Stimulated activated CD4-positive, alpha-beta T cell treated with anti-CD3 and anti-CD28 coated beads, Interleukin-12 subunit alpha, Interleukin-12 subunit beta, amount 100 ng/mL, for 4 hours (primary cell): ENCODE measurements at regions not wholly inside any gene's neighbourhood (a gene's known extent, or its start where the extent isn't known, plus 50 kb on each side); places are given as distances from the start of the nearest gene placed in this dataset.
"Not testable (repeated sequence)": the region's sequence is repeated elsewhere in the genome, so short reads cannot be mapped to it uniquely, and the experiment has no call there.

ENCODE experiments used
- DNase-seq: peaks from one replicate; pipeline ENCODE4 v3.0.0-alpha.2; 2020

DNA sequence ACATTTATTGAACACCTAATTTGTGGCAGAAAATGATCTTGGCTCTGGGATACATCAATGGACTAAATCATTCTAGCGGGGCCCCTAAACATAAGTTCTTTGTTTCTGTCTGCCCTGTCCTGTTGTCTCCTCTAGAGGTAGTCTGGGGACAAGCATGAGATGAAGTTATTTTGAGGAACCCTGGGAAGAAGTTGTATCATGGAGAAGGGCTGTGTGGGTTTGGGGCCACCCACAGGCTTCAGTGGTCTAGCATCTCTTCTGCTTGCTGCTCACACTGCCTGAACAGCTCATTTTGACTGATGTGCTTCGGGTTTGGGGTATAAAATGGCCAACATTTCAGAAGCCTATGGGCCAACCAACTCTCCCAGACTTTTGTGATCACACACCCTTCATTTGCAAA, 50.3 kb upstream of the OSBPL11 start:
- DNase-seq = no peak

DNA sequence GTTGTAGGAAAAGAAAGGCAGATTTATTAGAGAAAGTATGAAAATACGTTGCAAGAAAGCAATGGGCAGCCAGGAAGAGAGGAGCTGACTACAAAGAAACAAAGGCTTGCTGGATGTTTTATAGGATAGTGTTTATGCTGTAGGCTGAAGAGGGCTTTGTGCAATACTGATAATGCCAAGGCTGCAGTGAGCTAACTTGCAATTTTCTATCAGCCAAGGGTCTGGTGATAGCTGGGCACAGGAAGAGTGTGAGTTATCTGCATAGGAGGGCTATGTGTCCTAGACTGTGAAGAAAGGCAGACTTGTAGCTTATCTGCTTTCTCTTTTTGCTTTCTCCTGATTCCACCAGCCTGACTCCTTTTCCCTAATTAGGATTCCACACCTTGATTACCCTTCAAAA, 51.3 kb upstream of the OSBPL11 start:
- DNase-seq = no peak

DNA sequence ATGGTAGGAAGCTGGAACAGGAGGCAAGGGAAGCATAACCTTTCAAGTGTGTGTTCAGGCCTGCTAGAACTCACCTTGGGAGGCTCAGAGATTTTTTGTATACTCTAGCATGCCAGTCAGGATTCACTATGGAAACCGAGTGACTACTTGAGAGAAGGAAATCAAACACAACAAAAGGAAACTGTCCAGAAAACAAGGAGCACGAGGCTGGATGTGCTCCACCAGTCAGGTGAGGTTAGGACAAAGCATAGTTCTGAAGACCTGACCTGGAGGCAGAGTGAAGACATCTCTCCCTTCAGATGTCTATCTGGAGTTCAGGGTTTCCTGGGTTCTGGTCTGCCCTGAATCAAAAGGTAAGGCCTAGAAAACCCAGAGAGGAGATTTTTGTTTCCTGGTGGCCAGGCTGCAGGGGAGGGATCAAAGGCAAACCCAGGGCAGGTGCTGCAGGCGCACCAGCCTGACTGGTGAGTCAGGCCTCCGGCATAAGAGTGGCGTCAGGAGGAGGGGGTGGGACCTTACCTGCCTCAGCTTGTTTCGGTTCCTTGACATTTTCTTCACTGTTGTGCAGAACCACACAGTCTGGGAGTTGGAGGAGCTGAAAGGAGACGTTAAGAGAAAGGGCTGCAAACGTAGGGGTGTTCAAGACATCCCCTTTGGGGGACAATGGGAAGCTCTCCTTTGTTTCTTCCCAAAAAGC, 52.2 kb upstream of the OSBPL11 start:
- no peak for DNase-seq

DNA sequence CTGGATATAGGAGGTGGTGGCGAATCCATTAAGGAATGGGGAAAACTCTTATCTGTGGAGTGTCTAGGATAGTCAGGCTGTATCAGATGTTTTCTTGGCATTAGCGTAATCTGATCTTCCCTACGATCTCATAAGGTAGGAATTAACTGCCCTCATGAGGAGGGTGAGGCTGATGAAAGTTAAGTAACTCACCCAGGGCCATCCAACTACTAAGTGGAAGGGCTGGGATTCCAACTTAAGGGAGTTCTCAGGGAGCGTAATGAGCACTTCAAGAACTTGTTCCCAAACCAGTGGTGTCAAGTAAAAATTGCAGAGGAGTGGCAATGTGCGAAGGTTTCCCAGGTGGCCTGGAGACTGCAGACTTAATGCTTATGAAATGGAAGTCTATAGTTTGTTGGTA, 55.9 kb upstream of the OSBPL11 start:
- no peak for DNase-seq

DNA sequence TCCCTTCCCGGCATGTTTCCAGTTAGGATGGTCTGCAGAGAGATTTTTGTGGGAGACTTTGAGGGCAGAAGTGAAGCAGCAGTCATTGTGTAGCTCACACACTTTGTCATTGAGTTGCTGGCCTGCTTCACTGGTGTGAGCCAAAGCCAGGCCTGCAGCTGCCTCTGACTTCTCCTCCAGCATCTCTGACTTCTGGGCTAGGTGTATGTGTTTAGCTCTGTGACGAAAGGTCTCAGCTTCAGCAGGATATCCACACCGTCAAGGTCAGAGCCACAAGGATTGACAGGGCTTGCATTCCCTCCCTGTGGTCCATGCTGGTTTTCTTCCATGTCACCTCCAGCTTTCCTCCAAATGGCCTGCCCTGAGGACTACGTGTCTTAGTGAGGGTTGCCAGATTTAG, 57.1 kb upstream of the OSBPL11 start:
- no peak for DNase-seq

DNA sequence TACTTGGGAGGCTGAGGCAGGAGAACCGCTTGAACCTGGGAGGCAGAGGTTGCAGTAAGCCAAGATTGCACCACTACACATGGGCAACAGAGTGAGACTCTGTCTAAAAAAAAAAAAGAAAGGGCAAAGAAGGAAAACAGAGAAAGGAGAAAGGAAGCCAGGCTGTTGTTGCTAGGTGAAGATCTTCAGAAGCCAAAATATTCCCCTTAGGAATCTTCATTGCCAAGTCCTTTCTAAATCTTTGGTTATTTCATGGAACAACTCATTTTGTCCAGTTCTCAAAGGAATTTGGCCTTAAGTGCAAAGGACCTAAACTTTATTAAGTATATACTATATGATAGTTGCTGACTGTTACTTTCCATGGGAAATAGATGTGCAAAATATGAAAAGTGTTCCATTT, 59.2 kb upstream of the OSBPL11 start:
- DNase-seq = no peak

DNA sequence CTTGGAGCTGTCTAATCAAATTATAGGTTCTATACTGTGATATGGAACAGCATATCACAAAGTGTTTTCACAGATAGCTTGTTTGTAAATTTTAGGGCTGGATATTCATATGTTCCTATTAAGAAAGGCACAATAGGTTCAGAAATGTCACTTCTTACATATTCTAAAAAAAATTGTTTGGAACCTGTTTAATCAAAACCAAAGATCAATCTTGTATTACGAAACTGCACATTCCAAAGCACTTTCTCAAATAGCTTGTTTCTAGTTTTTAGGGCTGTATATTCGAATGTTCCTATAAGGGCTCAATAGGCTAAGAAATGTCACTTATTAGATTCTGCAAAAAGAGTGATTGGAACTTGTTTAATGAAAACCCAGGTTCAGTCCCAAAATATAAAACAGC, 67.4 kb upstream of the OSBPL11 start:
- no peak for DNase-seq

DNA sequence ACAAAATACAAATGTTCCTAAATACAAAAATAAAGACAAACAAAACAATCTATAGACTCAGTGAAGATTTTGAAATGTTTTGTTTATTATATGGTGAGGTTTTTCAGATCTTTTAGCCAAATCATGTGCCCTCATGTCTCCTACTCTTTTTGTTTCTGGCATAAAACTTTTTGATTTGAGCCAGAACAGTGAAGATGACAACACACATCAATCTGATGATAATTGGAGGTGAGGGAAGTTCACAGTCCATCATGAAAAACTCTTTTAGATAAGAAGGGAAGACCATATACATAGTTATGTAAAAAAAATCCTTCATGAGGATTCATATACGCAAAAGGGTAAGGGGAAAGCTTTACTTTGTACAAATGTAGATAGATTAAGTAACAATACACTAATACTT, 75.1 kb upstream of the OSBPL11 start:
- no peak for DNase-seq

DNA sequence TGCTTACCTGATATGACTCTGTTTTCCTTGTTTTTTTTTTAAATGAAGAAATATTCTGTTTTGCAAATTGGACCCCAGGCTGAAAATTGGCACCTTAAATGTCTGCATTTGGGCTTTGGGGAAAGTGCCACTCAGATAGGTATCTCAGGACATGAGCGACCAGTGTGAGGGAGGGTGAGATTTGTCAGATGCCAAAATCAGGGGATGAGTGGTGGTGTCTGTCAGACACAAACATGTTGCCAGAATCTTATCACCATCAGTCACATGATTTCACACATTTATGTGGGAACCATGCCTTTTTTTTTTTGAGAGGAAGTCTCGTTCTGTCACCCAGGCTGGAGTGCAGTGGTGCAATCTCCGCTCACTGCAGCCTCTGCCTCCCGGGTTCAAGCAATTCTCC, 75.6 kb upstream of the OSBPL11 start:
- no peak for DNase-seq

DNA sequence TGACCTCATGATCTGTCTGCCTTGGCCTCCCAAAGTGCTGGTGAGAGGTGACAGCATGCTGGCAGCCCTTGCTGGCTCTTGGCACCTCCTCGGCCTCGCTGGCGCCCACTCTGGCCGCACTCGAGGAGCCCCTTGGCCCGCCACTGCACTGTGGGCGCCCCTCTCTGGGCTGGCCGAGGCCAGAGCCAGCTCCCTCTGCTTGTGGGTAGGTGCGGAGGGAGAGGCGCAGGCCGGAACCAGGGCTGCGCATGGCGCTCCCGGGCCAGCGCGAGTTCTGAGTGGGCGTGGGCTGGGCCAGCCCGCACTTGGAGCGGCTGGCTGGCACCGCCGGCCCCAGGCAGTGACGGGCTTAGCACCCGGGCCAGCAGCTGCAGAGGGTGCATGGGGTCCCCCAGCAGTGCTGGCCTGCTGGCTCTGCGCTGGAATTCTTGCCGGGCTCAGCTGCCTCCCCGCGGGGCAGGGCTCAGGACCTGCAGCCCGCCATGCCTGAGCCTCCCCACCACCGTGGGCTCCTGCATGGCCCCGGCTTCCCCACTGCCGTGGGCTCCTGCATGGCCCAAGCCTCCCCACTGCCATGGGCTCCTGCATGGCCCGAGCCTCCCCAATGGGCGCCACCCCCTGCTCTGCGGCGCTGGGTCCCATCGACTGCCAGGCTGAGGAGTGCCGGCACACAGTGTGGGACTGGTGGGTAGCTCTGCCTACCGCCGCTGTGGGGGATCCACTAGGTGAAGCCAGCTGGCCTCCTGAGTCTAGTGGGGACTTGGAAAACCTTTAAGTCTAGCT, 76.4 kb upstream of the OSBPL11 start:
- no peak for DNase-seq

DNA sequence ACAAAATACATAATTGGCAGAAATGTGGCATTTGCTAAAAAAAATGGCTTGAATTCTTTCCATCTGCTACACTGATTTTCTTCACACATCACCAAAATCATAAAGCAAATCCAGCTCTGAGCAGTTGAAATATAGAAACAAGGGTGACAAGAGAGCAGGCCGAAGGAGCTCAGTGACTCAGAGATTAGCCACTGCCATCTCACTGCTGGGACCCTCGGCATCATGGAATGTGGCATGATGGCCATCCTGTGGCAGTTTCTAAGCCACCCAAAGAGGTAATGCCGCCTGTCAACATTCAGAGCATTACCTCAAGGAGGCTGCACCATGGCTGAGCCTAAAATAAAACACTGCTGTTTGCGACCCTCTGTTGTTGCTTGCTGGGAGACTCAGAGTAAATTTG, 80.5 kb upstream of the OSBPL11 start:
- no peak for DNase-seq

DNA sequence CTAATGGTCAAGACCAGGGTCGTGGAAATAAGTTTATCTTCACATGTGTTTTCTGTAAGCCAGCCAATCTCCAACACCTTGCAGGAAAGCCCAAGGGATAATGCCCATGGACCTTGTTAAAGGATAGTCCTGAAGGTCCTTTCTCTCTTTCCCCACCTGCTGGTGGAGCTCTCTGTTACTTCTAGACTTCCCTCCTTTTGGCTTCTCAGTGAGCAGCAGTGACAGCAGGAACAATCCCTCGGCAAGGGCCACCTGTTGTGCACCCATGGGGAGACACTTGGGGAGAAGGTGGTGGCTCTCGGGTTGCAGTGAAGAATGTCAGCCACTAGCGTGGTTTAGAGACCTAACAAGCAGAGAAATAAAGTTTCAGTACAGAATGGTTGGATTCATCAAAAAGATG, 84.0 kb upstream of the OSBPL11 start:
- DNase-seq = no peak

DNA sequence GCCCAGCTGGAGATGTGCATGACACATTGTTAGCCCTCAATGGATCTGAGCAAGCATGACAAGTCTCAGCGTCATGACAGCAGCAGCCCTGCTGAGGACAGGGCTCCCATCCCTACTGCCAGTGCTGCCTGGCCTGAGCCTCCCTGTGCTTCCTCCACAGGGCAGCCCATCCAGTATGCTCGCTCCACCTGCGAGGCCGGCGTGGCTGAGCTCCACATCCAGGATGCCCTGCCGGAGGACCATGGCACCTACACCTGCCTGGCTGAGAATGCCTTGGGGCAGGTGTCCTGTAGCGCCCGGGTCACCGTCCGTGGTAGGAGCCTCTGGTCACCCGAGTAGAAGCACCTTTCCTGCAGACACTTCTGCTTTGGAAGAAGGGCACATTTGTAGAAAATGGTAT, 85.8 kb upstream of the OSBPL11 start:
- DNase-seq = no peak

DNA sequence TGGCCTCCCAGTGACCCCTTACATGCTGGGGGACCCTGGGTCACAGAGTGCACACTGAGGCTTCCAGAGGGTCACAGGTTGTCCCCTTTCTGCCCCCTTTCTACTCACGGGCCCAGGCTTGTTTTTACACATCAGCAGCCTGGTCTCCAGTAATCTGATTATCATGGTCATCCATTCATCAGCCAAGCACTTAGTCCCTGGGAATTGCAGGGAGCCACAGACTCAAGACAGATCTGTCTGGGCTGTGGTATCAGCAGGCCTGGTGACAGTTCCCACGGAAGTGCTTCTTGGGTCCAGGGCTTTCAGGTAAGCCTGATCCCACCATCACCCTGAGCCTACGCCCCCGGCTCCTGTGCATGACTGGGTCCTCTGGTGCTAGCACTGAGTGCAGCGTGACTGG, 86.6 kb upstream of the OSBPL11 start:
- DNase-seq = not testable (repeated sequence)

DNA sequence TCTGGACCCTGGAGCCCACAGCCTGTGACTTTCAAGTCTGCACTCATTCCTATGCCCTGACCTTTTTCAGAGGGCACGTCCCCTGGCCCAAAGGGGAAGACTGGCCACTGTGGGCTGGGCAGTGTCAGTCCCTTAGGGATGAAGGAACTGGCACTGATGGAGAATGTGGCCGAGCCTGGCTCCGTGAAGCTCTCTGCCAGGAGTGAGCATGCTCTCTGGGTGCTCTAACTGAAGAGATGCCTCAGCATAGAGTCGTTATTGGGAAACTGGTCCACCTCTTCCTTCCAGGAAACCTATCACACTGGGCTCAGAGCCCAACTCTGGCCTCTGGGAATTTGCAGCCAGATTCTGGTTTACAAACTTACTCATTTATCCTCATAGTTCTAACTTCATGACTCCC, 87.3 kb upstream of the OSBPL11 start:
- not testable (repeated sequence) for DNase-seq

DNA sequence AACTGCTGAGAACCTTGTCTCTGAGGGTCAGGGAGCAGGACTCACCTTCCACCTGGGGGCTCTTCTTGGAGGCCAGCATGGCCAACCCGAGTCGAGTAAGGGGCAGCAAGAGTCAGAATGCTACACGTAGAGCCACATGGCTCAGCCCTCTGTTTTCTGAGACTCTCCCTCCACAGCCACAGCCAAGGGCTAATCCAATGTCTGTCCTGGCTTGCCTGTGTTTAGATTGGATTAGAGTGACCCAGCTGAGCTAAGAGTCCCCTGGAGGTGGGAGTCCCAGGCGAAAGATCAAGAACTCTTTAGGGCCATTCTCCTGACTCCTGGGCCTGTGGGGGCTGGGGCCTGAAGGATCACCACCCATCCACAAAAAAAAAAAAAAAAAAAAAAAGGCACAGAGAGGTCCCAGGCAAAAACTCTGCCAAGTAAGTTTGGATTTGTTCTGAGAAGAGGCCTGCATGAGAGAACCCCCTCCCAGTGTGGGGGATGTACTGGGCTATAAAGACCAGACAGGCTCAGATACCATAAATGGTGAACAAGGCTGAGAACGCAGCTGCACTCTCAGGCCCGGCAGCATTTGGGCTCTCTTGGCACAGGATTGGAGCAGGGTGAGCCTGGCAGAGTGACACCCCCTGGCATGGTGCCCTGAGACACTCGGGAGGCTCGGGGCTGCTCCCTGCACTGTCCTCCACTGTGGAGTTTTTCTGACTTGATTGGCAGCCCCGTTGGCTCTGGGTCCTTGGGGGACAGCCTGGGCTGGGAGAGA, 88.0 kb upstream of the OSBPL11 start:
- no peak for DNase-seq

DNA sequence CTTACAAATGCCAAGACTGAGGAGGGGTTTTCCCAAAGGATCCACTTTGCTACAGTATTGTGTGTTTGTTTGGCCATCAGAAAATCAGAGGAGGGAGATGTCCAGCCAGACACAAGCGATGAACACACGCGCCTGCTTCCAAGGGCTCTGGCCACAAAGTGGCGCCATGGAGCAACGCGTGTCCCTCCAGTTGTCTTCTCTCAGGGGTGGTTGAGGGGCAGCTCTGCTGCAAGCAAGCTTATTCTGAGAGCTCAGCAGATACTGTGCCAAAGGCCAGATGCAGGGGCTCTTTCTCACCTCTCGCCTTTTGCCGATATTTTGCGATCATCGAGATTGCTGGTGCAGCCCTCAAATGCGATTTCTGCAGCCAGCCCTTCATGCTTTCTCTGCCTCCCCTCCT, 88.9 kb upstream of the OSBPL11 start:
- DNase-seq = no peak

DNA sequence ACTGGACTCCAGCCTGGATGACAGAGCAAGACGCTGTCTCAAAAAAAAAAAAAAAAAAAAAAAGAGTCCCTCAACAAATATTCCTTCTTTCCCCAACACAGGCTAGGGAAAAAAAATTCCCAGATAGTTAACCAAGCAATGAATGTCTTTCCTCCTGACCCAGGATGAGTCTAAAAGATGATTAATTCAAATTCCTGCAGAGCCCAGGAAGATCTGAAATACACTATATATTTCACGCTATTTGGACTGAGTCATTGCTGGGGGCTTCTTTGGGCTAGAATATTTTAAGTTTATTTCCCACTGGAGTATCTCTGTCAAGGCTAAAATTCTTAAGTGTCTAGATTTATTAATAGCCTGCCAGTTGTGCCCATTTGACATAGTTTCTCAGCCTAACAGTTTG, 90.4 kb upstream of the OSBPL11 start:
- not testable (repeated sequence) for DNase-seq

DNA sequence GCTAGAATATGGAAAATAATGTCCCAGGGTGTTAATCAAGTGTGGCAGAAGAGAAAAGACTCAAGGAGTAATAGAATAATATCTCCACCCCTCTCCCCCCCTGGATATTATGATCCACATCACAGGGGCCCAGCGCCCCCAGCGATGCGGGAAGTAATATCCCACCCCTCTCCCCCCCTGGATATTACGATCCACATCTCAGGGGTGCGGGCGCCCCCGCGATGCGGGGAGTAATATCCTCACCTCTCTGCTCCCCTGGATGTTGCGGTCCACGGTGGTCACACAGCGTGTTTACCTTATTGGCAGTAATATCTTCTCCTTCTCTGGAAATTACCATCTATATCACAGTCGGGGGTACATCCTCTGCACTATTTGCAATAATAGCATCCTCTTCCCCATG, 97.1 kb upstream of the OSBPL11 start:
- no peak for DNase-seq

DNA sequence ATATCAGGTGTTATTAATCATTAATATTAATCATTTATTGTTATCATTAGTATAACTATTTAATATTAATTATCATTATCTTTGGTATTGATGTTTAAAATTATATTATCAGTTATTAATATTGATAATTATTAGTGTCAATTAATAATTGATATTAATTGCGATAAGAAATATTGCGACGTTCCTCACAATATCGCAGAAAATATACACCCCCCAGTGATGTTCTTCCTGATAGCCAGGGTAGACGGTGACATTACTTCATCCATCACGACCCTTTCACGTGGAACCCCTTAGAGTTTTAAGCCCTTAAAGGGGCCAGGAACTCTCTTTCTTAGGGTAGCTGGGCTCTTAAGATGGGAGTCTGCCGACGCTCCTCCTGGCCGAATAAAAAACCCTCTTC, 98.6 kb upstream of the OSBPL11 start:
- DNase-seq = no peak

DNA sequence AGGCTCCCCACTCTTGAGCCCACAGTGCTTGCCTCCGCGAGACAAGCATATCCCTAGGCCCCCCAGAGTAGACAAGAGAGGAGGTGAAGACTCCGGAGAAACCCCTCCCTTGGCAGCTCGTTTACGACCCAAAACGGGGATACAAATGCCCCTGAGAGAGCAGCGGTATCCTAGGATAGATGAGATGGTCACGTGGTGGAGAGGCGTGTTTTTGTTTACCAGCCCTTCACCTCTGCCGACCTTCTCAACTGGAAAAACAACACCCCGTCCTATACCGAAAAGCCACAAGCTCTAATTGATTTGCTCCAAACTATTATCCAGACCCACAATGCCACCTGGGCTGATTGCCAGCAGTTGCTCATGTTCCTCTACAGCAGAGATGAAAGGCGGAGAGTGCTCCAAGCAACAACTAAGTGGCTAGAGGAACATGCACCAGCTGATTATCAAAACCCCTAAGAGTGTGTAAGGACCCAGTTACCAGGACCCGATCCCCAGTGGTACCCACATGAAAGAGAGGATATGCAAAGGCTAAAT, 99.5 kb upstream of the OSBPL11 start:
- no peak for DNase-seq

DNA sequence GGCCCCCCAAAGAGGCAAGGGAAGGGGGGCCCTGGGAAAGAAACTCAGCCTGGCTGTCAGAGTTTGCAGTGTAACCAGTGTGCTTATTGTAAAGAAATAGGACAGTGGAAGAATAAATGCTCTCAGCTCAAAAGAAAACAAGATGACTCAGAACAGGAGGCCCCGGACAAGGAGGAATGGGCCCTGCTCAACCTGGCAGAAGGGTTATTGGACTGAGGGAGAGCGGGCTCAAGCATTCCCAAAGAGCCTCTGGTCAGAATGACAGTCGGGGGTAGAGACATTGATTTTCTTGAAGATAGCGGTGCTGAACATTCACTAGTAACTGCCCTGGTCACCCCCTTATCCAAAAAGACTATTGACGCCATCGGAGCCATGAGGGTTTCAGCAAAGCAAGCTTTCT, 100.4 kb upstream of the OSBPL11 start:
- DNase-seq = no peak

DNA sequence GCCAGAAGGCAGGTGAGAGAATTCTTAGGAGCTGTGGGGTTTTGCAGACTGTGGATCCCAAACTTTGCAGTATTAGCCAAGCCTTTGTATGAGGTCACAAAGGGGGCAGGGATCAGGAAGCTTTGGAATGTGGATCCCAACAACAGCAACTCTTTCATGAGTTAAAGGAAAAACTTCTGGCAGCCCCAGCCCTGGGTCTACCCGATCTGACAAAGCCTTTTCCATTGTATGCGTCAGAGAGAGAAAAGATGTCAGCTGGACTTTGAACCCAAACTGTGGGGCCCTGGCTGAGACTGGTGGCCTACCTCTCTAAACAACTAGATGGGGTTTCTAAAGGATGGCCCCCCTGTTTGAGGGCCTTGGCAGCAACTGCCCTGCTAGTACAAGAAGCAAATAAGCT, 101.8 kb upstream of the OSBPL11 start:
- not testable (repeated sequence) for DNase-seq
